ENCODE measurements at regions not wholly inside any gene's neighbourhood (a gene's known extent, or its start where the extent isn't known, plus 50 kb on each side); places are given as distances from the start of the nearest gene placed in this dataset.
"Not testable (repeated sequence)": the region's sequence is repeated elsewhere in the genome, so short reads cannot be mapped to it uniquely, and the experiment has no call there.

GRCh38 chr16:21487956-21488355 is 111.4 kb upstream of the METTL9 start:
- not testable (repeated sequence) for ATAC-seq

GRCh38 chr16:21499046-21499445 is 100.3 kb upstream of the METTL9 start:
- not testable (repeated sequence) for ATAC-seq

GRCh38 chr16:21501223-21501868 is 98.0 kb upstream of the METTL9 start:
- ATAC-seq: peak; percentile 80

GRCh38 chr16:21501869-21502667 is 97.3 kb upstream of the METTL9 start:
- ATAC-seq: peak; percentile 98

- ATAC-seq: not testable (repeated sequence)
Observed at GRCh38 chr16:21503574-21503920, 95.8 kb upstream of the METTL9 start.

GRCh38 chr16:21503941-21504832 is 95.2 kb upstream of the METTL9 start:
- not testable (repeated sequence) for ATAC-seq

GRCh38 chr16:21505751-21506520 is 93.4 kb upstream of the METTL9 start:
- ATAC-seq: not testable (repeated sequence)

GRCh38 chr16:21506857-21507456 is 92.4 kb upstream of the METTL9 start:
- ATAC-seq: peak; percentile 2

- not testable (repeated sequence) for ATAC-seq
Observed at GRCh38 chr16:21507631-21508305, 91.6 kb upstream of the METTL9 start.

- ATAC-seq: not testable (repeated sequence)
Observed at GRCh38 chr16:21508661-21509436, 90.5 kb upstream of the METTL9 start.

- not testable (repeated sequence) for ATAC-seq
Observed at GRCh38 chr16:21509437-21510086, 89.8 kb upstream of the METTL9 start.

GRCh38 chr16:21510869-21511255 is 88.5 kb upstream of the METTL9 start:
- not testable (repeated sequence) for ATAC-seq

GRCh38 chr16:21511315-21512210 is 87.8 kb upstream of the METTL9 start:
- peak; percentile 44 for ATAC-seq

- ATAC-seq: peak; percentile 14
Observed at GRCh38 chr16:21512280-21513192, 86.8 kb upstream of the METTL9 start.

GRCh38 chr16:21513337-21513741 is 86.0 kb upstream of the METTL9 start:
- ATAC-seq: not testable (repeated sequence)

GRCh38 chr16:21513812-21514473 is 85.4 kb upstream of the METTL9 start:
- peak; percentile 10 for ATAC-seq

GRCh38 chr16:21514474-21514840 is 84.9 kb upstream of the METTL9 start:
- not testable (repeated sequence) for ATAC-seq
